K562 (cell line): ENCODE measurements at regions not wholly inside any gene's neighbourhood (a gene's known extent, or its start where the extent isn't known, plus 50 kb on each side); places are given as distances from the start of the nearest gene placed in this dataset.

Experiments
- CTCF ChIP-seq, 3 experiments: IDR thresholded peaks in 2 of 3; conservative IDR thresholded peaks in 1 of 3; 2 replicates each; pipeline ENCODE4 v1.5.1; 2011 to 2012; ENCODE audit warnings: low read length in 3 of 3, mild to moderate bottlenecking in 3 of 3, control low read depth in 2 of 3, improper control_type of control experiment in 1 of 3, inconsistent platforms in 1 of 3, low read depth in 1 of 3, mixed read lengths in 1 of 3, moderate library complexity in 1 of 3; ENCODE audit not compliant: insufficient read depth in 2 of 3
- NFYB ChIP-seq: IDR thresholded peaks from 2 replicates; pipeline ENCODE4 v1.6.1; 2011; ENCODE audit warnings: mild to moderate bottlenecking, moderate library complexity; ENCODE audit not compliant: insufficient read length; ENCODE audit errors: extremely low read depth
- RFX1 ChIP-seq: fragments of 450-650 bp; IDR thresholded peaks from 2 replicates; pipeline ENCODE4 v1.6.1; 2016; ENCODE audit warnings: mild to moderate bottlenecking, moderate library complexity
- SPI1 ChIP-seq: IDR thresholded peaks from 2 replicates; pipeline ENCODE4 v1.6.1; 2011; ENCODE audit warnings: low read depth, low read length, control low read depth, borderline replicate concordance

- TF ChIP-seq CTCF (IDR thresholded peaks at IDR 0.05 in 2 of 3, conservative IDR thresholded peaks at IDR 0.05 in 1 of 3; ENCODE audit: insufficient read depth in 2 of 3, low read depth in 1 of 3, low read length in 3 of 3): no peak
- no peak for TF ChIP-seq SPI1
- no peak for TF ChIP-seq NFYB
- no peak for TF ChIP-seq RFX1
Observed at GRCh38 chr10:109277456-109277855, 645.9 kb downstream of the XPNPEP1 start.
